OCI-LY7 (cell line): ENCODE measurements at regions not wholly inside any gene's neighbourhood (a gene's known extent, or its start where the extent isn't known, plus 50 kb on each side); places are given as distances from the start of the nearest gene placed in this dataset.

Experiments used
- BruUV-seq: library from RNA; stranded (reverse); fragments of 400-500 nt; replicated peaks from 2 replicates; lab custom pipeline; 2021; lab: Mats Ljungman, UMichigan
- CTCF ChIA-PET: fragments of 300-600 bp; sonication (Branson Sonifier 250); formaldehyde crosslinking; loops from one replicate; lab custom pipeline; 2022; ENCODE audit warnings: antibody characterized with exemption; ENCODE audit not compliant: unreplicated experiment; lab: Charles Lee
- POLR2A ChIA-PET: fragments of 300-600 bp; sonication (Branson Sonifier 250); formaldehyde crosslinking; loops from one replicate; lab custom pipeline; 2022; ENCODE audit warnings: antibody characterized with exemption; lab: Charles Lee
- DNase-seq: peaks from one replicate; pipeline ENCODE4 v3.0.0-alpha.2; 2015; ENCODE audit warnings: low spot score
- H2AFZ ChIP-seq: fragments of 200-600 bp; sonication (generic), shearing (Covaris generic); 2 replicates; pipeline ENCODE4 v1.6.1; 2014; ENCODE audit warnings: mild to moderate bottlenecking, antibody characterized with exemption, low read length, moderate library complexity
- H3K27ac ChIP-seq: fragments of 200-600 bp; sonication (generic); 2 replicates; pipeline ENCODE4 v1.5.1; 2014; ENCODE audit warnings: mixed run types, low read depth, mild to moderate bottlenecking, moderate library complexity, low read length, inconsistent platforms; ENCODE audit not compliant: poor library complexity, severe bottlenecking
- H3K36me3 ChIP-seq: fragments of 200-600 bp; sonication (generic); 2 replicates; pipeline ENCODE4 v1.6.1; 2014; ENCODE audit warnings: mild to moderate bottlenecking, antibody characterized with exemption, low read length, moderate library complexity, mixed read lengths; ENCODE audit not compliant: insufficient read depth
- H3K4me1 ChIP-seq: fragments of 200-600 bp; sonication (generic); 2 replicates; pipeline ENCODE4 v1.5.1; 2014; ENCODE audit warnings: mild to moderate bottlenecking, low read length; ENCODE audit not compliant: insufficient read depth, poor library complexity, severe bottlenecking
- H3K4me2 ChIP-seq: fragments of 200-600 bp; sonication (generic); 2 replicates; pipeline ENCODE4 v1.6.1; 2014; ENCODE audit warnings: mild to moderate bottlenecking, low read length
- H3K4me3 ChIP-seq: fragments of 200-600 bp; sonication (generic); 2 replicates; pipeline ENCODE4 v1.5.1; 2014; ENCODE audit warnings: mild to moderate bottlenecking, low read depth, low read length; ENCODE audit not compliant: poor library complexity, severe bottlenecking
- H3K79me2 ChIP-seq: fragments of 200-600 bp; sonication (generic); 2 replicates; pipeline ENCODE4 v1.6.1; 2016; ENCODE audit warnings: low read depth, mild to moderate bottlenecking, low read length, moderate library complexity, mixed read lengths; ENCODE audit not compliant: insufficient read depth
- H3K9me2 ChIP-seq: fragments of 200-600 bp; sonication (generic); 2 replicates; pipeline ENCODE4 v1.6.1; 2016; ENCODE audit warnings: mild to moderate bottlenecking, low read length, mixed read lengths; ENCODE audit not compliant: insufficient read depth
- H3K9me3 ChIP-seq: fragments of 200-600 bp; sonication (generic); 2 replicates; pipeline ENCODE4 v1.6.1; 2014; ENCODE audit warnings: mild to moderate bottlenecking, mixed run types, low read length, mixed read lengths
- H4K20me1 ChIP-seq: fragments of 200-600 bp; sonication (generic); 2 replicates; pipeline ENCODE4 v1.6.1; 2014; ENCODE audit warnings: mild to moderate bottlenecking, antibody characterized with exemption, low read length, moderate library complexity, mixed read lengths; ENCODE audit not compliant: insufficient read depth
- CTCF ChIP-seq: fragments of 200-600 bp; sonication (generic); conservative IDR thresholded peaks from 2 replicates; pipeline ENCODE4 v1.5.1; 2014; ENCODE audit warnings: mild to moderate bottlenecking, antibody characterized with exemption, low read length, moderate library complexity, mixed read lengths
- EZH2phosphoT487 ChIP-seq: fragments of 200-600 bp; sonication (generic); IDR thresholded peaks from 2 replicates; pipeline ENCODE4 v1.6.1; 2018; ENCODE audit warnings: low read depth, borderline replicate concordance, mild to moderate bottlenecking, mixed run types, antibody characterized with exemption, low read length, moderate library complexity, mixed read lengths
- intact Hi-C: fragments of 100-400 bp; cut with micrococcal nuclease; formaldehyde crosslinking; loops from one replicate; pipeline ENCODE4 v1.10.0; 2022; ENCODE audit not compliant: unreplicated experiment

- H3K9me2 ChIP-seq, result no peaks in the 10 kb centered on the region
- CTCF ChIA-PET, result no interaction called here
- no peak for TF ChIP-seq CTCF
- no peak for TF ChIP-seq EZH2phosphoT487
- H2AFZ ChIP-seq, result no peak overlapping the region
- H3K79me2 ChIP-seq, result no peaks in the 10 kb centered on the region
- H3K4me3 ChIP-seq, result no peak overlapping the region
- H3K9me3 ChIP-seq, result no peaks in the 10 kb centered on the region
- intact Hi-C loops, result no loop called here
- H3K4me1 ChIP-seq, result no peaks in the 10 kb centered on the region
- no peak overlapping the region for H3K27ac ChIP-seq
- POLR2A ChIA-PET, result no interaction called here
- DNase-seq, result no peak
- BruUV-seq, result no TSS peak
- no peak overlapping the region for H3K4me2 ChIP-seq
- H3K36me3 ChIP-seq, result no peaks in the 10 kb centered on the region
- H4K20me1 ChIP-seq, result no peaks in the 10 kb centered on the region
Measured at GRCh38 chr2:239521518-239521815, 120.6 kb upstream of the HDAC4 start.

DNA sequence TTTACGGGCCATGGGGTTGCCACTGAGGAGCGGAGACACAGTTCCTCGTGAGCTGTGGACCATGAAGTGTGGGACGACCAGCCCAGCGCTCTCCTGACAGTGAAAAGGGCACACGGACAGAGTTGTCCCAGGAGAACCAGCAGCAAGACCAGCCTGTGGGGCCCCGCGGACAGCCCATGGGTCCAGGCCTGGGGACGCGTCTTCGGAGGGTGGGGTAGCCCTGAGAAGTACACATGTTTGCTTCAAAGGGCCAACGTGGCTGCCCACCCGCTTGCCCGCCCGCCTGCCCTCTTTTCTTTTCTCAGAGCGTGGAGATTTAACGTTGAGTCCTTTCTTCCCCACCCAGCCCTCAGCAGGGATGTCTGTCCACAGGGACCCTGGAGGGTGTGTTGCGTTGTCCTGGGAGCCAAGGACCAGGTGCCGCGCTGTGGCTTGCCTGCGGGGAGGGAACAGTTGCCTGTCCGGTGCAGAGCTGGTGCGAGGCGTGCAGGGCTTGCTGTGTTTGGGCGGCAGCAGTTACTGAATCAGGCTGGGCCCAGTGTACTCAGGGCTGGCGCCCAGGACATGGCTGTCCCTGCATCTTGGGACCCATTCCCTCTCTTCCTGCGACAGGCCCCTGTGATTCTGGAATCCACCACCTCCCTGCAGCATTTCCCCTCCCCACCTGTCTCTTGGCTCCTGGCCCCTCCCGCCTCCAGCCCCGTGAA, 120.1 kb upstream of the HDAC4 start:
- no peaks in the 10 kb centered on the region for H4K20me1 ChIP-seq
- no peaks in the 10 kb centered on the region for H3K36me3 ChIP-seq
- no peaks in the 10 kb centered on the region for H3K9me3 ChIP-seq
- H3K4me1 ChIP-seq, result no peaks in the 10 kb centered on the region
- BruUV-seq, result no TSS peak
- ChIA-PET CTCF (no interaction called here), POLR2A (no interaction called here)
- H3K4me3 ChIP-seq, result no peak overlapping the region
- H3K79me2 ChIP-seq, result no peaks in the 10 kb centered on the region
- no peak overlapping the region for H3K27ac ChIP-seq
- intact Hi-C loops, result no loop called here
- H2AFZ ChIP-seq, result no peak overlapping the region
- DNase-seq, result no peak
- no peak overlapping the region for H3K4me2 ChIP-seq
- H3K9me2 ChIP-seq, result no peaks in the 10 kb centered on the region
- TF ChIP-seq EZH2phosphoT487, result no peak
- no peak for TF ChIP-seq CTCF

DNA sequence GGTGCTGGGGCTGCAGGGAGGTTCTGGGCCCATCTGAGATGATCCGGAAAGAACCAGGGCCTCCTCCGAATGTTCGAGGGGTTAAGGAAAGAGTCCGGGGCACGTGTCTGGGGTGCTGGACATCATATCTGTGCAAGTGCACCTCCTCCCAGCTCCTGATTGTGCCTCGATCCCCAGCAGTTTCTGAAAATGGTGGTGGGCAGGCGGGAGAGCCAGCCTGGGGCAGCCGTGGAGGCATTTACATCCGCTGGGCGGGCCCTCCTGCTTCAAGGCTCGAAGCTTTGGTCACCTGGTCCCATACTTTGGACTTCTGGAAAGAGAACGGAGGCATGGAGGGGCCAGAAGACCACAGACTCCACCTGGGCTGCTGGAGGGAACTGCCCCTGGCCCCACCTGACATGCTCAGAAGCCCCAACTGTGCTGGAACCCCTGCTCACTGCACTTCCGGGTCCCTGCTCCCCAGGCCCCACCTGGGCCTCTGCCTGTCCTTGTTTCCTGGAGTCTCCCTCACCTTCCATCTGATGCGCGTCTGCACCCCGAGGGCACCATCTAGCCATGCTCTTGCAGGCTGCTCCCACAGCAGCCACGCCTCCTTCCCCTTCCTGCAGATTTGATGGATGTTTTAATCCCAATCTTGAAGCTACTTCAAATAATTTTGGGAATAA, 119.2 kb upstream of the HDAC4 start:
- BruUV-seq, result no TSS peak
- POLR2A ChIA-PET, result no interaction called here
- TF ChIP-seq EZH2phosphoT487, result no peak
- TF ChIP-seq CTCF, result no peak
- no peak overlapping the region for H2AFZ ChIP-seq
- no peaks in the 10 kb centered on the region for H3K9me2 ChIP-seq
- H3K4me3 ChIP-seq, result no peak overlapping the region
- DNase-seq, result no peak
- intact Hi-C loops, result no loop called here
- no peaks in the 10 kb centered on the region for H3K9me3 ChIP-seq
- no peak overlapping the region for H3K4me2 ChIP-seq
- no peak overlapping the region for H3K27ac ChIP-seq
- H4K20me1 ChIP-seq, result no peaks in the 10 kb centered on the region
- no peaks in the 10 kb centered on the region for H3K4me1 ChIP-seq
- CTCF ChIA-PET, result no interaction called here
- H3K36me3 ChIP-seq, result no peaks in the 10 kb centered on the region
- H3K79me2 ChIP-seq, result no peaks in the 10 kb centered on the region
